PC-3 (cell line): ENCODE measurements at regions not wholly inside any gene's neighbourhood (a gene's known extent, or its start where the extent isn't known, plus 50 kb on each side); places are given as distances from the start of the nearest gene placed in this dataset.

Experiments
- CTCF ChIP-seq: fragments of 300-600 bp; sonication (generic); conservative IDR thresholded peaks from 2 replicates; pipeline ENCODE4 v1.5.1; 2017; ENCODE audit warnings: antibody characterized with exemption, low read depth, mild to moderate bottlenecking, low read length
- EZH2 ChIP-seq: fragments of 300-600 bp; sonication (generic); IDR thresholded peaks from one replicate; pipeline ENCODE4 v1.6.1; 2017; ENCODE audit warnings: antibody characterized with exemption, mild to moderate bottlenecking, low read length; ENCODE audit not compliant: unreplicated experiment

- TF ChIP-seq CTCF (no peak), EZH2 (no peak)
These were observed 469.6 kb downstream of the PDGFC start for GRCh38 chr4:156501962-156502361.
